Globus pallidus (tissue), 1 donor: ENCODE measurements at regions not wholly inside any gene's neighbourhood (a gene's known extent, or its start where the extent isn't known, plus 50 kb on each side); places are given as distances from the start of the nearest gene placed in this dataset.
A peak's percentile ranks its signal among the peaks of the same experiment; 100 is the strongest.
"Not testable (repeated sequence)": the region's sequence is repeated elsewhere in the genome, so short reads cannot be mapped to it uniquely, and the experiment has no call there.

ENCODE experiments used
- DNase-seq: peaks from one replicate; pipeline ENCODE4 v3.0.0-alpha.2; 2015; ENCODE audit warnings: low spot score

DNA sequence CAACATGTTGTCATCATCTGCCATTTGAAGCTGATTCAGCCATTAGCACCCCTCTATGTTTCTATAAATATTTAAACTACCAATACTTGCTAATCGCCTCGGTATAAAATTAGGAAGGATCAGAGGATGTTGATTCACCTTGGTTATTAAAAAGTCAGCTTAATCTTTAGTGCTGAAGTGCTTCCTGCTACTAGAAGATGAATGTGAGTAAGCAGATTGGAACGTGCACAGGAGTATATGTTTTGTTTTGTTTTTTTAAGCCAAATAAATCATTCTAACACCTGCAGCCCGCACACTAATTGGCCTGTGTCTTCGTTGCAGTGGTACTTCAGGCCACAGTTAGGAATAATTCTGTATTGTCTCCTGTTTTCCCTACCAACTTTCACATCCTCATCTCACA is 485.7 kb downstream of the AJAP1 start:
- DNase-seq, result no peak

GRCh38 chr1:5129746-5130355 is 475.4 kb downstream of the AJAP1 start:
- DNase-seq, result no peak

DNA sequence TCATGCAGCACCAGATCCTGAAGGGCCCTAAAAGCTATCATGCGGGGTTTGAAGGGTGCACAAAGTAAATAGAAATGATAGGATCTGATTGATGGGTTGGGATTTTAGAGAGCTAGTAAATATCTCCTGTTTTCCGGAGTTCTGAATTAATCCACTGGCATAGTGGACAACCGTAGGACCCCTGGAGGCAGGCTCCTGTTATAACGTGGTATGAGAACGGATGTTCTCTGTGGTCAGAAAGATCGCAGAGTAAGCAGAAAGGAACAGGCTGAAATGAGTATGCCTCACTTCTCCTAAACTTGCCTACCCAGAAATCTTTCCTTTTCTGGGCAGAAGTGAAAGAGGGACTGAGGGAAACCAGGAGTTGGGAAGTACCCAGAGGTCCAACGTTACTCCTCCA is 470.8 kb downstream of the AJAP1 start:
- no peak for DNase-seq

DNA sequence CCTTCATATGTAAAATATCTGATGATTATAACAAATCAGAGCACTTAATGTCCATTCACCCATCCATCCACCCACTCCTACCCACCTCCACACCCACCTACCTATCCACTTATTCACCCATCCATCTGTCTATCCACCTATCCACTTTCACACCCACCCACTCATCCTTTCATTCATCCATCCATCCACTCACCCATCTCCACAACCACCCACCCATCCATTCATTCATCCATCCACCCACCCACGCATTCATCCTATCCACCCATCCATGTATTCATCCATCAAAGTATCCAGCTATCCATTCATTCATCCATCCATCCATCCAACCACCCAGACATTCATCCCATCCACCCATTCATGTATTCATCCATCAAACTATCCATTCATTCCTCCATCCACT is 466.1 kb downstream of the AJAP1 start:
- no peak for DNase-seq

DNA sequence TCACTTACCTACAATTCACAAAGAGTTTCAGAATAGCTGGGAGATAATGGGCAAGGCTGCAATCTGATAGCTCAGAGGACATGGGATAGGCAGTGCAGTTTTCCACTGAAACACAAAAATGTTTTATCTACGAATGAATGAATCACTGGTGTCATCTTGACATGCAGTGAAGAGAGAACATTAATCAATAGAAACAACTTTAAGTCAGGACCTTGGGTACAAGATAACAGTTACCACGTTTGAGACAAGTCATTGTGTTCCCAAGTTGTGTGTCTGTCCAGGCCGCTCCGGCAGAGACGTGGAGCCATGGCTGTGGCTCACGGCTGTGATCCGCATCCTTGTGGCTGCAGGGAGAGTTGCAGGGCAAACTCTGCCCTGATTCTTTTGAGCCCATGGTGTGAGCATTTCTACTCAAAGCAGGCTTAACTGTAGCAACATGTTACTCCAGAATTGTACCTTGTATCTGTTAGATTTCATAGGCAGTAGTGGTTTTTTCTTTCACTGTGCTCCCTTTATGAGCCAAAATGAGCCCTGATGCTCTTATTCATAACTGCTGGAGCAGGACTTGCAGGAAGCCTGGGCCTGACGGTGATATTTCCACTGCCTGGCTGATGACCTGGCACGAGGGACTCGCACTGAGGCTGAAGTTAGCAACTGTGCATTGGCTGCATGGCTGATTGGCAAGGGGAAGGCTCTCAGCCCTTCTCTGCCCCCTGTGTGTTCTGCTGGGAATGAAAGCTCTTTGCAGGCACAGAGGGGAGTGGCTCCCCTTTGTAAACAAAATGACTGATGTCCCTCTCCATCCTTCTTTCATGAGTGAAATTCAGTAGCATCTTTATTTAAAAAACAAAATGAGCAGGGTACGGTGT is 465.2 kb downstream of the AJAP1 start:
- DNase-seq, result peak; percentile 3

DNA sequence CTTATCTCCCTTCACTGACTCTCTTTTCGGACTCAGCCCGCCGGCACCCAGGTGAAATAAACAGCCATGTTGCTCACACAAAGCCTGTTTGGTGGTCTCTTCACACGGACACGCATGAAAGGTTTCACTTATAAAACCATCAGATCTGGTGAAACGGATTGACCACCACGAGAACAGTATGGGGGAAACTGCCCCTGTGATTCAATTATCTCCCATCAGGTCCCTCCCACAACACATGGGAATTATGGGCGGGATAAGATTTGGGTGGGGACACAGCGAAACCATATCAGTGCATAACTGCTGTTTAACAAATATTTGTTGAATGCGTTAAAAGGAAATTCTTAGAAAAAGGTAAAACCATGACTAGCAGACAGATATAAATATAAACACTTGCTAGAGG is 464.4 kb downstream of the AJAP1 start:
- not testable (repeated sequence) for DNase-seq

GRCh38 chr1:5118292-5118691 is 463.9 kb downstream of the AJAP1 start:
- DNase-seq, result not testable (repeated sequence)

GRCh38 chr1:5111581-5111980 is 457.2 kb downstream of the AJAP1 start:
- no peak for DNase-seq

GRCh38 chr1:5110508-5110907 is 456.1 kb downstream of the AJAP1 start:
- DNase-seq, result no peak

DNA sequence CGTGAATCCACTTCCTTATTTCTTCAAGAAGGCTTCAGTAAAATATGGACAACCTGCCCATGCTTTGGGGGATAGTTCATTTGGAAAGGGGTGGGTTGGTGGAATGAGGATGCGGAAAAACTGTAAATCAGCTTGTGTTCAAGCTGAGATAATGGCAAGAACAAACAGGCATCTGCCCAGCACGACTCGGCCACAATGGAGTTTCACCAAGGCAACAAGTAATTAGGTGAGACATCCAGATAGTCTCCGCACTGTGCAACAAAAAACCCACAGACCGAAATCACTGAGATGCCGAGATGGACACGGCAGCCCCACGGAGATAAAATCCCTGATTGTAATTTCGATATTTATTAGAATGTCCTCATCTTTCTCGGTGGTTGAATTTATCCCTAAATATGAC is 455.2 kb downstream of the AJAP1 start:
- DNase-seq, result no peak

GRCh38 chr1:5108740-5109139 is 454.3 kb downstream of the AJAP1 start:
- DNase-seq, result no peak

DNA sequence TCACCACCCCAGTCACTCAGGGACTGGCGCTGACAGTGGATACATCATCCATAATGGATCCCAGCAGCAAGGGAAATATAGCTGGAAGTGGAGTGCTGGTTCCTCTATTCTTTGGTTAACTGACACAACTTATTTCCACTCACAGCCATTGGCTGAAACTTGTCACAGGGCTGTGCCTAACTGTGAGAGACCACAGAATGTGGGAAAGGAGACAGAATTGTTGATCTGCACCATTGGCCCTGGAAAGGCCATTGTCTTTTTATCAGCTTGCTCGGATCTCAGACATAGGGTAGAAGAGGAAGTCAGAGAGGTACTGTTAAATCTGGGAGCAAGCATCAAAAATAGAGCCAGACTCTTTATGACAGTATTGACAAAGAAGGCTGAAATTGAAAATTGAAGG is 451.3 kb downstream of the AJAP1 start:
- DNase-seq, result no peak

- no peak for DNase-seq
Observed at GRCh38 chr1:5099558-5099957, 445.1 kb downstream of the AJAP1 start.

DNA sequence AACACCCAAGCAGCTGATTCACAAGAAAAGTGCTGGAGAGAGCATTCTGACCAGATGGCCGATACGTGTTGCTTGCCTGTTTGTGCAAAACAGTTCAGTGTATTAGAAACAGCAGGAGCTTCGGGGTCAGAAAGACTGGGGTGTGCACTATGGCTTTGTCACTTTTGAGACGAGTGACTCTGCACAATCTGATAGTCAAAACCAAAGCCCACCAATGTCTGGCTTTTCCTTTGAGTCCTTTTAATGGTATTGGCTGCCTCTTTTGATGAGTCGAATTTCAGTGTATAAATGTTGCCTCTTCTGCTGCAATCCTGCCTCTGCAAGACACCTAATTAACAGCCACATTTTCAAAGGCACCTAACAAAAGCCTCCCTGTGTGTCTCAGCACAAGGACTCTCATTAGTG is 444.6 kb downstream of the AJAP1 start:
- DNase-seq, result no peak

GRCh38 chr1:5093042-5093441 is 438.6 kb downstream of the AJAP1 start:
- DNase-seq, result no peak

- no peak for DNase-seq
Observed at GRCh38 chr1:5084676-5085075, 430.3 kb downstream of the AJAP1 start.

- DNase-seq, result no peak
Observed at GRCh38 chr1:5067246-5067645, 412.8 kb downstream of the AJAP1 start.

DNA sequence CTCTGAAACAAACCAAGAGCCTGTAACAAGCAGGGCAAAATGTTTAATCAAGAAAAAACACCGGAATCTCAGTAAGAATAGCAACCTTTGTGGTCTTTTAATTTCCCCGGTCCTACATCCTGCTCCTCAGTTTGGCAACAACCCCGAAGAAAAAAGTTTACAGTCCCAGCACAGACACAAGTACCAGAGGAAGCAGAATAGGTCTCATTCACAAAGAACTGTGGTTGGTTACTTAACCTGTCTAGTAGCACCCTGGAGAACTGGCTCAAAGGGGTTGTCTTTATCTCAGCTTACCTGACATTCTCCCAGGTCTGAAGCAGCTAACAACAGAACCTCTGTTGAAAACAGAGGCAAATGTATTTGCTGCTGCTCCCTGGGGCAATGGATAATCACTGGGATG is 399.3 kb downstream of the AJAP1 start:
- no peak for DNase-seq

- no peak for DNase-seq
Observed at GRCh38 chr1:5029136-5029535, 374.7 kb downstream of the AJAP1 start.

DNA sequence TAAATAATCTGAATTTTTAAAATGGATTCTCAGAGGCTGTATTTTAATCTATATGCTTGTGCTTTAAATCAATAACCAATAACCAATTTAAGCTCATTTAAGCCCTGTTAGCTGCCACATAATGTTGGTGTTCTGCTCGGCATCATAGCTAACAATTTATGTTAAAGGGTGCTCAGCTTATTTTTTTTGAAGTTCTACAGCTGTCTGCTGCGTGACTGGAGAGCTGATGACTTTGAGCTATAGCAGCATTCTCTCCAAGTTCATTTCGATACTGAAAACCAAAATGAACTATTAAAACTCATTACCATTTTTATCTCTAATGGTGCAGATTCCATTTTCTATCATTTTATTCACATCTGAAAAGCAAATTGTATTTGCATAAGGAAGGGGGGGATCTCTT is 357.8 kb downstream of the AJAP1 start:
- DNase-seq, result no peak

DNA sequence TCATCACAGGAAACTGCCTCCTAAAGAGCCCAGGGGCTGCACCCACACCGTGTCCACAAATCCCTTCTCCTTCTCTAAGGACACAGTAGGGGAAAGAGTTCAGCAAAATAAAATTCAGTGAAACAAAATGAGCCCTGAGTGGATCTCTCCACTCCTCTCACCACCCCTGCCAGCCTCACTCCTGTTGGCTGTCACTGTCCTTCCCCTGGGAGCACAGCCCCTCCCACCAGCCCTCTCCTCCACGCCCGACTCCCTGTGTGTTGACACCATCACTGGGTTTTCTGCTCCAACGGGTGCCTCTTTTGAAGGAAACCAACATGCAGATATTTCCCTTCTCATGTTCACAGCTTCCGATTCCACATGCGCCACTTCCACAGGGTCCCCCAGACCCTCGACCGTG is 356.2 kb downstream of the AJAP1 start:
- no peak for DNase-seq

- no peak for DNase-seq
Observed at GRCh38 chr1:5010236-5010635, 355.8 kb downstream of the AJAP1 start.

GRCh38 chr1:5009376-5010065 is 355.1 kb downstream of the AJAP1 start:
- no peak for DNase-seq
